ENCODE measurements at regions not wholly inside any gene's neighbourhood (a gene's known extent, or its start where the extent isn't known, plus 50 kb on each side); places are given as distances from the start of the nearest gene placed in this dataset.
"Not testable (repeated sequence)": the region's sequence is repeated elsewhere in the genome, so short reads cannot be mapped to it uniquely, and the experiment has no call there.

GRCh38 chr7:149633976-149634945 is 136.7 kb upstream of the ZNF746 start:
- DNase-seq, result no peak

GRCh38 chr7:149628361-149629149 is 130.9 kb upstream of the ZNF746 start:
- DNase-seq, result not testable (repeated sequence)

- DNase-seq, result no peak
Measured at GRCh38 chr7:149627911-149628310, 130.3 kb upstream of the ZNF746 start.

GRCh38 chr7:149626972-149627371 is 129.4 kb upstream of the ZNF746 start:
- DNase-seq, result no peak

GRCh38 chr7:149625947-149626392 is 128.4 kb upstream of the ZNF746 start:
- no peak for DNase-seq

GRCh38 chr7:149625340-149625946 is 127.8 kb upstream of the ZNF746 start:
- DNase-seq, result peak; percentile 47 to 51

- peak; percentile 79 to 89 for DNase-seq
Measured at GRCh38 chr7:149624419-149625339, 127.1 kb upstream of the ZNF746 start.

GRCh38 chr7:149624006-149624405 is 126.4 kb upstream of the ZNF746 start:
- no peak for DNase-seq

- DNase-seq, result not testable (repeated sequence)
Measured at GRCh38 chr7:149623262-149623997, 125.8 kb upstream of the ZNF746 start.

GRCh38 chr7:149622444-149623210 is 125.0 kb upstream of the ZNF746 start:
- no peak for DNase-seq

GRCh38 chr7:149621776-149622175 is 124.2 kb upstream of the ZNF746 start:
- DNase-seq, result peak in 1 of 2 experiments; percentile 28

GRCh38 chr7:149620961-149621360 is 123.4 kb upstream of the ZNF746 start:
- no peak for DNase-seq

- no peak for DNase-seq
Measured at GRCh38 chr7:149616898-149617297, 119.3 kb upstream of the ZNF746 start.

- DNase-seq, result no peak
Measured at GRCh38 chr7:149615690-149616270, 118.2 kb upstream of the ZNF746 start.

GRCh38 chr7:149610441-149611011 is 112.9 kb upstream of the ZNF746 start:
- no peak for DNase-seq

- no peak for DNase-seq
Measured at GRCh38 chr7:149608168-149608567, 110.6 kb upstream of the ZNF746 start.

- DNase-seq, result no peak
Measured at GRCh38 chr7:149607683-149608082, 110.1 kb upstream of the ZNF746 start.

GRCh38 chr7:149606826-149607225 is 109.2 kb upstream of the ZNF746 start:
- no peak for DNase-seq

GRCh38 chr7:149605696-149606095 is 108.1 kb upstream of the ZNF746 start:
- no peak for DNase-seq

GRCh38 chr7:149604521-149604920 is 106.9 kb upstream of the ZNF746 start:
- DNase-seq, result peak in 1 of 2 experiments; percentile 19
